ENCODE measurements at regions not wholly inside any gene's neighbourhood (a gene's known extent, or its start where the extent isn't known, plus 50 kb on each side); places are given as distances from the start of the nearest gene placed in this dataset.
"Not testable (repeated sequence)": the region's sequence is repeated elsewhere in the genome, so short reads cannot be mapped to it uniquely, and the experiment has no call there.

DNA sequence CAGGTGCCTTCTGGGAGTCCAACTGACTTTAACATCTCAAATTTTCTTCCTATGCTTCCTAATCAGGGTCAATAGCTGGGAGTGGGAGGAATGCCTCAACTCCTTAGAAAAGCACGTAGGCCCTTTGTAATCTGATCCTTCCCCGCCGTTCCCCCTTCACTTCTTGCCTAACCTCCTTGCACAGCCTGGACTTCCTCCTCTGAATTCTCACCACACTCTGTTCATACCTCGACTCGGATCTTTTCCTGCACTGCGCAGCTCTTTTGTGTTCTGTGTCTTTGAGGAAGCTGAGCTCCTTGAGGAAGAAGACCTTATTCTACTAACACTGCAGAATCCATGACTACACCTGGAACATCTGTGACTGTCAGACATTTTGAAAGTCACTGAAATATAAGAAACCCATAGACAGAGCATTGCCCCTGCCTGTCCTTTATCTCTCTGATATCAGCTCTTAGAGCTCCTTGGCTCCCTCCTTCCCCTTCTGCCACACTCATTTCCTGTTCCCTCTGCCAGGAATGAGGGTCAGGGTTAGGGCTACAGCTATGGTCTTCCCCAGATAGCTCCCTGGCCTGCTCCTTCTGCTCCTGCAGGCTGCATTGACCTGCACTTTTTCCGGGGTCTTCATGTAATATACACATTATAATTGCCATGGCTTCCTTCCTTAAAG lies 140.2 kb upstream of the LDB2 start:
- Mint-ChIP-seq H3K27ac (no peak overlapping the region), H3K4me3 (no peak overlapping the region), H3K9me3 (peaks cover 0 to 8% of the 10 kb centered on the region in 2 donors), H3K4me1 (no peaks in the 10 kb centered on the region), H3K27me3 (peaks cover 17% of the 10 kb centered on the region)
- ATAC-seq: no peak
- DNase-seq: no peak

DNA sequence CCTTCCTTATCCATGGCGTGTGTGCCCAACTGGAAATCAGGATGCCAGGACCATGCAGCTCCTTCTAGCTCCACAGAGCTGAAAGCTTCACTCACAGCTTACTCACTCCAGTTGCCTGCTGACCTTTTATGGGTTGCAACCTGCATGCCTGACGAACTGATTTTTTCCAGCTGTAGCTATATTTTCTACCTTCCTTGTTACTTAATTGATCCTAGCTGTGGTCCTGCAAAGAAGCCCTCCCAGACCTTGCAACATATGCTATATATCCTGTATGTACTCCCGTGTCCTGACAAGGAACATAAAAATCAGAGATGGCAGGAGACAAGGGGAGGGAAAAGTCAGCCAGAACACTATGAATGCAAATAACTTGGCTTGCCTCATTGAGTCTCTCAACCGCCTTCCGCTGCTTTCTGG lies 135.3 kb upstream of the LDB2 start:
- H3K27ac Mint-ChIP-seq: no peak overlapping the region
- DNase-seq: no peak
- ATAC-seq: no peak
- H3K27me3 Mint-ChIP-seq: peaks cover 39% of the 10 kb centered on the region
- H3K4me1 Mint-ChIP-seq: no peaks in the 10 kb centered on the region
- no peak overlapping the region for H3K4me3 Mint-ChIP-seq
- peaks cover 0 to 12% of the 10 kb centered on the region in 2 donors for H3K9me3 Mint-ChIP-seq

GRCh38 chr4:17033025-17033767 lies 134.8 kb upstream of the LDB2 start:
- H3K9me3 Mint-ChIP-seq: peaks cover 0 to 12% of the 10 kb centered on the region in 2 donors
- no peak for ATAC-seq
- no peak for DNase-seq
- no peak overlapping the region for H3K4me3 Mint-ChIP-seq
- H3K4me1 Mint-ChIP-seq: no peaks in the 10 kb centered on the region
- H3K27ac Mint-ChIP-seq: no peak overlapping the region
- H3K27me3 Mint-ChIP-seq: peaks cover 34% of the 10 kb centered on the region

- ATAC-seq (no peak), DNase-seq (no peak)
- Mint-ChIP-seq H3K9me3 (peaks cover 0 to 12% of the 10 kb centered on the region in 2 donors), H3K27me3 (peaks cover 33% of the 10 kb centered on the region), H3K27ac (no peak overlapping the region), H3K4me3 (no peak overlapping the region), H3K4me1 (no peaks in the 10 kb centered on the region)
Observed at GRCh38 chr4:17030543-17030942, 132.1 kb upstream of the LDB2 start.

GRCh38 chr4:17029964-17030363 lies 131.5 kb upstream of the LDB2 start:
- no peaks in the 10 kb centered on the region for H3K4me1 Mint-ChIP-seq
- H3K27me3 Mint-ChIP-seq: peaks cover 33% of the 10 kb centered on the region
- DNase-seq (no peak), ATAC-seq (no peak)
- H3K4me3 Mint-ChIP-seq: no peak overlapping the region
- H3K9me3 Mint-ChIP-seq: peaks cover 0 to 12% of the 10 kb centered on the region in 2 donors
- H3K27ac Mint-ChIP-seq: no peak overlapping the region

DNA sequence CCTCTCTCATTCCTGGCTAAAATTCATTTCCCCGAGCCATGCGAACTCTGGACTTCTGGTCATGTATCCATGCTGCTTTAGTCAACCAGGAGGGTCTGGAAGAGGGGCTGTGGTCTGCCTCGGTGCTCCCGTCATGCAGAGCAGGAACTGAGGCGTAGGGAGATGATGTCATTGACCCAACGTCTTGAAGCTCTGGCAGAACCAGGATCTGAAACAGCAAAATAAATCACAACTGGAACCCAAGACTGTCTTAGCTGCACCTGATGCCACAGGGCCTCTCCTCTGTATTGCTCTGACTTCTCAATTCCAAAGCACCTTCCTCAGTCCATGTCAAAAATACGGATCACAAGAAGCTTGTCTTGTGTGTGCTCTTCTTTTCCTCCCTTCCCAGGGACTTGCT lies 131.0 kb upstream of the LDB2 start:
- no peak overlapping the region for H3K4me3 Mint-ChIP-seq
- DNase-seq (no peak), ATAC-seq (no peak)
- no peaks in the 10 kb centered on the region for H3K4me1 Mint-ChIP-seq
- peaks cover 0 to 12% of the 10 kb centered on the region in 2 donors for H3K9me3 Mint-ChIP-seq
- peak overlapping the region in 1 of 2 donors; percentile 65 for H3K27ac Mint-ChIP-seq
- H3K27me3 Mint-ChIP-seq: peaks cover 33% of the 10 kb centered on the region

GRCh38 chr4:17027495-17027894 lies 129.1 kb upstream of the LDB2 start:
- Mint-ChIP-seq H3K4me1 (no peaks in the 10 kb centered on the region), H3K4me3 (no peak overlapping the region), H3K27ac (no peak overlapping the region), H3K27me3 (peaks cover 37% of the 10 kb centered on the region), H3K9me3 (peaks cover 0 to 12% of the 10 kb centered on the region in 2 donors)
- DNase-seq: no peak
- no peak for ATAC-seq

GRCh38 chr4:17024425-17024824 lies 126.0 kb upstream of the LDB2 start:
- H3K27me3 Mint-ChIP-seq: peaks cover 32% of the 10 kb centered on the region
- no peak for DNase-seq
- ATAC-seq: no peak
- H3K27ac Mint-ChIP-seq: no peak overlapping the region
- H3K4me3 Mint-ChIP-seq: no peak overlapping the region
- no peaks in the 10 kb centered on the region for H3K4me1 Mint-ChIP-seq
- H3K9me3 Mint-ChIP-seq: no peaks in the 10 kb centered on the region

DNA sequence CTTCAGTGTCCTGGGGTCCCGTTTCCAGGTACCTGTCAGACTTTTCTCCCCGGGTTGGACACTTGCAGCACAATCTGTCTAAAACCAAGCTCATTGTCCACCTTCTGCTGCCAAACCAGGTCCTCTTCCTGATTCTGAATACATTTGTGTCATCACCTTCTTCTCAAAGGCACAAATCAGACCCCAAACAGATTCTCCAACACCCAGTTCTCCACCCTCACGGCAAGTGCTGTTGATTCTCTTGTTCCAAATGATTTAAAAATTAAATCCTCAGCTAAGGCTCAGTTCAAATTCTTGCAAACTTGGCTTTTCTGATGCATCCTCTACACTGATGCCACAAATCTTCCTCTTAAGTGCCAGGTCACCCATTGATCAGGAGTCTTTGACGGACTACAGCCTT lies 122.5 kb upstream of the LDB2 start:
- no peaks in the 10 kb centered on the region for H3K4me1 Mint-ChIP-seq
- no peak for DNase-seq
- H3K9me3 Mint-ChIP-seq: no peaks in the 10 kb centered on the region
- no peak overlapping the region for H3K27ac Mint-ChIP-seq
- no peak for ATAC-seq
- no peak overlapping the region for H3K4me3 Mint-ChIP-seq
- H3K27me3 Mint-ChIP-seq: peaks cover 29% of the 10 kb centered on the region

- Mint-ChIP-seq H3K27ac (no peak overlapping the region), H3K4me3 (no peak overlapping the region)
Observed at GRCh38 chr4:17020451-17020850, 122.0 kb upstream of the LDB2 start.

GRCh38 chr4:17018621-17019020 lies 120.2 kb upstream of the LDB2 start:
- not testable (repeated sequence) for H3K4me3 Mint-ChIP-seq, DNase-seq, ATAC-seq, H3K4me1 Mint-ChIP-seq, H3K9me3 Mint-ChIP-seq, H3K27ac Mint-ChIP-seq
- H3K27me3 Mint-ChIP-seq: peaks cover 29% of the 10 kb centered on the region

More at GRCh38 chr4:17020451-17020850, 122.0 kb upstream of the LDB2 start:
- Mint-ChIP-seq H3K9me3 (no peaks in the 10 kb centered on the region), H3K4me1 (no peaks in the 10 kb centered on the region), H3K27me3 (peaks cover 29% of the 10 kb centered on the region)
- DNase-seq (no peak), ATAC-seq (no peak)

- no peak for DNase-seq
- H3K27me3 Mint-ChIP-seq: peaks cover 26% of the 10 kb centered on the region
- no peaks in the 10 kb centered on the region for H3K9me3 Mint-ChIP-seq
- H3K4me1 Mint-ChIP-seq: no peaks in the 10 kb centered on the region
- H3K27ac Mint-ChIP-seq: no peak overlapping the region
- no peak for ATAC-seq
- no peak overlapping the region for H3K4me3 Mint-ChIP-seq
Observed at GRCh38 chr4:17018013-17018412, 119.6 kb upstream of the LDB2 start.

DNA sequence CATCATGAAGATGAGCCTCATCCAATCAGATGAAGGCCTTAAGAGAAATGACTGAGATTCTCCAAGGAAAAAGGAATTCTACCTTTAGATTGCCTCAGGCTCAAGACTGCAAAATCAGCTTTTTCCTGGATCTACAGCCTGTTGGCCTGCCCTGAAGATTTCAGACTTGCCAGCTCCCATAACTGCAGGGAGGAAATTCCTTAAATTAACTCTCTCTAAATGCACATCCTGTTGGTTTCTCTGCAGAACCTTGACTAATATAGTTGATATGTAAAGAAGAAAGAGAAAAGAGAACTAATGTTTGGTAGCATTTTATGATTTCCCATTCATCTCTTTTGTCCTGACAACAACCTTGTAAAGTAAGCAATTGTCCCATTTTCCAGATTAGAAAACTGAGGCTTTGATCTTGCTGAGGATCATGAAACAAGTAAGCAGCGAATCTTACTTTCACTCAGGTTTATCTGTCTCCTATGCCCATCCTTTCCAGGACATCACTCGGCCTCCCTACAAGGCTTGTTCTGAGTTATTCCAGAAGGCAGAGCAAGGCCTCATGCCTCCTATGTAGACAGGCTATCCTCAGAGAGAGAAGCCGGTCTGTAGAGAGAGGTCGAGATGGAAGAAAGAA lies 115.0 kb upstream of the LDB2 start:
- Mint-ChIP-seq H3K4me1 (no peaks in the 10 kb centered on the region), H3K4me3 (no peak overlapping the region), H3K9me3 (no peaks in the 10 kb centered on the region), H3K27ac (no peak overlapping the region), H3K27me3 (no peaks in the 10 kb centered on the region)
- no peak for ATAC-seq
- no peak for DNase-seq

GRCh38 chr4:17012451-17012850 lies 114.0 kb upstream of the LDB2 start:
- Mint-ChIP-seq H3K4me1 (no peaks in the 10 kb centered on the region), H3K27me3 (no peaks in the 10 kb centered on the region), H3K4me3 (no peak overlapping the region), H3K9me3 (no peaks in the 10 kb centered on the region), H3K27ac (no peak overlapping the region)
- DNase-seq (no peak), ATAC-seq (no peak)

GRCh38 chr4:17010426-17011087 lies 112.1 kb upstream of the LDB2 start:
- ATAC-seq (no peak), DNase-seq (no peak)
- no peak overlapping the region for H3K27ac Mint-ChIP-seq
- H3K4me3 Mint-ChIP-seq: no peak overlapping the region
- no peaks in the 10 kb centered on the region for H3K27me3 Mint-ChIP-seq
- no peaks in the 10 kb centered on the region for H3K4me1 Mint-ChIP-seq
- H3K9me3 Mint-ChIP-seq: no peaks in the 10 kb centered on the region
